Occipital lobe (tissue), 1 donor: ENCODE measurements at regions not wholly inside any gene's neighbourhood (a gene's known extent, or its start where the extent isn't known, plus 50 kb on each side); places are given as distances from the start of the nearest gene placed in this dataset.

ENCODE experiments used
- DNase-seq: peaks from one replicate; lab custom pipeline; 2025; lab: John Stamatoyannopoulos, UW

- DNase-seq, result no peak
Measured at GRCh38 chr5:12385095-12385494, 480.8 kb upstream of the CTNND2 start.

GRCh38 chr5:12384005-12384404 is 479.8 kb upstream of the CTNND2 start:
- DNase-seq, result no peak

GRCh38 chr5:12367973-12368372 is 463.7 kb upstream of the CTNND2 start:
- no peak for DNase-seq

- no peak for DNase-seq
Measured at GRCh38 chr5:12360218-12360617, 456.0 kb upstream of the CTNND2 start.

DNA sequence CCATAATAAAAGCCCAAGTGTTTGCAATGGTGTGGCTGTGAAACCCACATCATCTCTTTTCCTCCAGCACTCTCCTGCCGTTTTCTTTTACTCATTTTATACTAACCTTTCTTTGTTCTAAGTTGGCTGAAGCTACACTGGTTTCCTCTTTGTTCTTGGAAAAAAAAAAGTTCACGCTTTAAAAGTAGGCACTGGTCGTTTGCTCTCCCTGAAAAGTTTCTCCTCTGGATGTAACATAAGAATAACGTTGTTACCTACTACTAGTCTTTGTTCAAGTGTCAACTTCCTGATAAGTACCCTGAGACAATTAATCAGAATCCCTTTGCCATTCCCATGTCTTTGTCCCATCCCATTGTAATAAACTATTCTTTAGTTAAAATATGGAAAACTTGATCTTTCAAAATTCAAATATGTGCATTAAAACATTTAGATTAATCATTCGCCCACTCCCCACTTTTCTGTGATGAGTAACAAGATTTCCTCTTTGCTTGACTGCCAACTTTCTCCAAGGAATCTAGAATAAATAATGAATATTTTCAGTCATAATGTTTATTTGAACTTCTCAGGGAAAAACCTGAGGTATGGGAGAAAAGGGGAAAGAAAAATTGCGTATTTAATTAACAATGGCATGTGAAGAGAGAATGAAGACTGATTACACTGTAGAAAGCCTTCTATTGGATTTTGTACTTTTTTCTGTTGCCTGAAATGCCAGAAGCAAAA is 454.3 kb upstream of the CTNND2 start:
- no peak for DNase-seq

- DNase-seq, result no peak
Measured at GRCh38 chr5:12357626-12358025, 453.4 kb upstream of the CTNND2 start.

DNA sequence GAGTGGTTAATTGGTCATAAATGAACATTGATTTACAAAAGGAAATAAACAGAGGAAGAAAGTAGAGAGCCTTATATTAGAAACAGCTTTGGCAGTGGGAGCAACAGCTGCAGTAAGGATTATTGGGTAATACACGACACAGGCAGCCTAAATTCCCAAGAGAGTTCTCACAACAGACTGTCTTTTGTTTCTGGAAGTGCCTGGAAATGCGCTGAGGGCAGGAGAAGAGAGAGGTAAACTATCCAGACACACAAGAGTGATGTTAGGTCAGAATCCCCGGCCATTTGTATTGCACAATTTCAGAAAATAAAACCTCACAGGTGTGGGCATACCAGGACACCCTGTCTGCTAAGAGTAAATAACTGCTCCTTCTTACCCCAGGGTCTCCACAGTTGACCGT is 450.4 kb upstream of the CTNND2 start:
- DNase-seq, result no peak

- DNase-seq, result no peak
Measured at GRCh38 chr5:12343558-12343957, 439.3 kb upstream of the CTNND2 start.

GRCh38 chr5:12335938-12336337 is 431.7 kb upstream of the CTNND2 start:
- DNase-seq, result no peak

GRCh38 chr5:12332480-12332879 is 428.2 kb upstream of the CTNND2 start:
- DNase-seq, result no peak

GRCh38 chr5:12330993-12331588 is 426.8 kb upstream of the CTNND2 start:
- no peak for DNase-seq

DNA sequence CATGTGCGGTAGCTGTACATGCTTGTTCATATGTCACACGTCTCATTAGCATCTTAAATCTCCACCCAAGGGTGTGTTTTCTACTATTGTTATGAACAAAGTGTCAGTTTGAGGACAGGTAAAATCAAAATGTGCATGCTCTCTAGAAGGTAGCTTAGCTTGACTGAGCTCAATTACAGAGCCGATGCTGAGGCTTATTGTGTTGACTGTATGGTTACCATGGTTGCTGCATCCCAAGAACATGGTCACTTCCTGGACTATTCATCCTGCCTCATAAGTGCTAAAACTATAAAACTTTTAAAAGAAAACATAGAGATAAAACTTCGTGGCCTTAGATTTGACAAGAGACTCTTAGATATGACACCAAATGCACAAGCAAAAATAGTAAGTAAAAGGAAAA is 426.1 kb upstream of the CTNND2 start:
- DNase-seq, result no peak

GRCh38 chr5:12323637-12324229 is 419.5 kb upstream of the CTNND2 start:
- no peak for DNase-seq

DNA sequence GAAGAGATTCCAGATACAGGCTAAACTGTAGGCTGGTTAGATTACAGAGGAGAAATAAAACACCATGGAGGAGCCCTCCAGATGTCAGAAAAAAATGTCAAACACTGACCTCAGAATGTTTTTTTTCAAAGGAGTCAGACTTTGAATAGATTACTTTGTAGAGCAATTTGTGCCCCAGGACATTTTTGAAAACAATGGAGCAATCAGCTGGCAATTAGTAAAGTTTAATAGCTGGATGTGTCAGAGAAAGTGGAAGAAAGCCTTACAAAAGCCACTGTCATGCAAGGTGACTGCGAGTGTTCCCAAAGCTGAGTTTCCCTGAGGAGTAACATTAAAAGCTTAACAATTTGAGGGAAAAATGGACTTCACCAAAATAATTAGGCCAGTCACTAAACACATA is 417.8 kb upstream of the CTNND2 start:
- DNase-seq, result no peak

DNA sequence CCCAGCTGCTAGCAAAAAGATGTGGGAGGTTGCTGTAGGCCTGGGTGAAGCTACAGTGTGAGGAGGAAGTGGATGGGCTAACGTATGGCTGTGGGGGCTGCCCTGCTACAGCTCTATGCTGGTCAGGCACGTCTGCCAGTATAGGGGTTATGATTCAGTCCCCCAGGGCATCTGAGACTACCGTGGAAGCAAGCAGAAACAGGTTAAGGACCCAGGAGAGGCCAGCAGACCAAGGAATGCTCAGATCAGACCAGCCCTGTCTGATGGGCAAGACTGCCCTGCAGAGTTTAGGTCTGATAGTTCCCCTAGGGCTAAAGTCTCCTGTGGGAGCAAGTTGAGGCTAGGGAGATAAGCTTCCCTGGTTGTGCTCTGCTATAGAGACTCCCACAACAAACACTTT is 416.1 kb upstream of the CTNND2 start:
- no peak for DNase-seq

GRCh38 chr5:12316812-12317211 is 412.6 kb upstream of the CTNND2 start:
- no peak for DNase-seq

- DNase-seq, result no peak
Measured at GRCh38 chr5:12315461-12315860, 411.2 kb upstream of the CTNND2 start.

- DNase-seq, result no peak
Measured at GRCh38 chr5:12313602-12314001, 409.4 kb upstream of the CTNND2 start.

GRCh38 chr5:12312343-12312742 is 408.1 kb upstream of the CTNND2 start:
- no peak for DNase-seq

- no peak for DNase-seq
Measured at GRCh38 chr5:12294151-12294550, 389.9 kb upstream of the CTNND2 start.

GRCh38 chr5:12292610-12293204 is 388.5 kb upstream of the CTNND2 start:
- no peak for DNase-seq

DNA sequence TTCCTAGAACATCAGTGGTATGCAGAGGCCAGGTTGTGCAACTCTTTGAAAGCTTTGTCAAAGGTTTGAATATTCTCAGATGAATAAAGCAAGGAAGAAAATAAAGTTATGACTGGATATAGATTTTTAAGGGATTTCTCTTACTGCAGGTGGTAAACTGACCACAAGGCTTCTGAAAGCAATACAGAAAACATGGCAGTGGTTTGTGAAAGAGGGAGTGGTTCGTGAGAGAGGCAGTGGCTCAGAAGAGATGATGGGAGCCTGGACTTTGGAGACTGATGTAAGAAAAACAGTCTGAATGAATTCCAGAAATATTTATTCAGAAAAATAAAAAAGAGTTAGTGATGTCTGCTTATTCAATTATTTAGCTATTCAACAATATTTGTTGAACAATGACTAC is 380.4 kb upstream of the CTNND2 start:
- no peak for DNase-seq
